Calu3 (cell line): ENCODE measurements at regions not wholly inside any gene's neighbourhood (a gene's known extent, or its start where the extent isn't known, plus 50 kb on each side); places are given as distances from the start of the nearest gene placed in this dataset.

ENCODE experiments used
- BruUV-seq: library from RNA; stranded (reverse); fragments of 400-500 nt; replicated peaks from 2 replicates; lab custom pipeline; 2021; lab: Mats Ljungman, UMichigan
- CTCF ChIA-PET: fragments of 300-600 bp; sonication (Branson Sonifier 250); formaldehyde crosslinking; loops from one replicate; lab custom pipeline; 2022; ENCODE audit warnings: antibody characterized with exemption; lab: Charles Lee
- DNase-seq: peaks from one replicate; pipeline ENCODE4 v3.0.0; 2022
- H3K27ac Mint-ChIP-seq: one replicate; pipeline ENCODE4 v1.8.0; 2022; ENCODE audit warnings: mixed read lengths; ENCODE audit not compliant: unreplicated experiment
- H3K27me3 Mint-ChIP-seq: one replicate; pipeline ENCODE4 v1.8.0; 2022; ENCODE audit warnings: mixed read lengths; ENCODE audit not compliant: unreplicated experiment
- H3K36me3 Mint-ChIP-seq: one replicate; pipeline ENCODE4 v1.8.0; 2022; ENCODE audit warnings: mild to moderate bottlenecking, moderate library complexity, mixed read lengths; ENCODE audit not compliant: insufficient read depth, unreplicated experiment
- H3K4me1 Mint-ChIP-seq: one replicate; pipeline ENCODE4 v1.8.0; 2022; ENCODE audit warnings: mild to moderate bottlenecking, low read depth, mixed read lengths; ENCODE audit not compliant: unreplicated experiment
- H3K4me3 Mint-ChIP-seq: one replicate; pipeline ENCODE4 v1.8.0; 2022; ENCODE audit warnings: mild to moderate bottlenecking, low read depth, moderate library complexity, mixed read lengths; ENCODE audit not compliant: unreplicated experiment
- H3K9me3 Mint-ChIP-seq: one replicate; pipeline ENCODE4 v1.8.0; 2022; ENCODE audit warnings: low read depth, mixed read lengths; ENCODE audit not compliant: unreplicated experiment
- CTCF ChIP-seq: fragments of 200-600 bp; IDR thresholded peaks from one replicate; pipeline ENCODE4 v1.8.0; 2022; ENCODE audit warnings: antibody characterized with exemption; ENCODE audit not compliant: unreplicated experiment
- intact Hi-C: fragments of 100-400 bp; cut with micrococcal nuclease; formaldehyde crosslinking; loops from one replicate; pipeline ENCODE4 v1.10.0; 2022; ENCODE audit not compliant: unreplicated experiment

- DNase-seq: no peak
- no peaks in the 10 kb centered on the region for H3K9me3 Mint-ChIP-seq
- peaks cover 49% of the 10 kb centered on the region for H3K27me3 Mint-ChIP-seq
- intact Hi-C loops: no loop called here
- BruUV-seq: no TSS peak
- H3K36me3 Mint-ChIP-seq: no peaks in the 10 kb centered on the region
- no peaks in the 10 kb centered on the region for H3K4me1 Mint-ChIP-seq
- no peak overlapping the region for H3K4me3 Mint-ChIP-seq
- CTCF ChIA-PET: no interaction called here
- no peak overlapping the region for H3K27ac Mint-ChIP-seq
- TF ChIP-seq CTCF: no peak
These were observed 69.8 kb downstream of the MRPL36 start for GRCh38 chr5:1729641-1730486.

- CTCF ChIA-PET: no interaction called here
- no peaks in the 10 kb centered on the region for H3K36me3 Mint-ChIP-seq
- H3K9me3 Mint-ChIP-seq: no peaks in the 10 kb centered on the region
- H3K27me3 Mint-ChIP-seq: peaks cover 47% of the 10 kb centered on the region
- no peak for TF ChIP-seq CTCF
- H3K4me3 Mint-ChIP-seq: no peak overlapping the region
- no peak overlapping the region for H3K27ac Mint-ChIP-seq
- no peak for DNase-seq
- no peaks in the 10 kb centered on the region for H3K4me1 Mint-ChIP-seq
- no TSS peak for BruUV-seq
- intact Hi-C loops: no loop called here
These were observed 70.8 kb downstream of the MRPL36 start for GRCh38 chr5:1728846-1729245.

- no peak for TF ChIP-seq CTCF
- peaks cover 34% of the 10 kb centered on the region for H3K27me3 Mint-ChIP-seq
- no peaks in the 10 kb centered on the region for H3K9me3 Mint-ChIP-seq
- H3K4me1 Mint-ChIP-seq: no peaks in the 10 kb centered on the region
- intact Hi-C loops: no loop called here
- no peak for DNase-seq
- no peak overlapping the region for H3K27ac Mint-ChIP-seq
- CTCF ChIA-PET: no interaction called here
- no peak overlapping the region for H3K4me3 Mint-ChIP-seq
- H3K36me3 Mint-ChIP-seq: no peaks in the 10 kb centered on the region
- BruUV-seq: no TSS peak
These were observed 72.1 kb downstream of the MRPL36 start for GRCh38 chr5:1727571-1727970.

DNA sequence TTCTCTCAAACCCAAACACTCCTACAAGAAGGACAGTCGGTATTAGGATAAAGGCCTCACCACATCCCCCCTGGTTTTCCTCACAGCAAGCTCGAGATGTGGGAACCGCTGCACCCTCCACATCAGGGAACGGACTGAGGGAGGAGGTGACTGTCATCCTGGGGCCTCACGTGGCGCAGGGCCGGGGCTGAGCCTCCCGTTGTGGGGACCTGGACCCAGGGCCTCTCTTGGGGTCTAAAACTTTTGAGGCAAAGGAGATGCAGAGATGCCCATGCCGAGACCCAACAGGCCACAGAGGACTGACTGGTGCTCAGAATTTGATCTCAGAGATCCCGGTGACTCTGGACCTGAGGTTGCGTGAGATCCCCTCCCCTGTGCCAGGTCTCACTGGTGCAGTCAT, 72.7 kb downstream of the MRPL36 start:
- H3K27ac Mint-ChIP-seq: no peak overlapping the region
- peaks cover 28% of the 10 kb centered on the region for H3K27me3 Mint-ChIP-seq
- BruUV-seq: no TSS peak
- TF ChIP-seq CTCF: no peak
- intact Hi-C loops: no loop called here
- H3K4me3 Mint-ChIP-seq: no peak overlapping the region
- CTCF ChIA-PET: no interaction called here
- H3K36me3 Mint-ChIP-seq: no peaks in the 10 kb centered on the region
- no peak for DNase-seq
- H3K9me3 Mint-ChIP-seq: no peaks in the 10 kb centered on the region
- H3K4me1 Mint-ChIP-seq: no peaks in the 10 kb centered on the region
